Keratinocyte (primary cell): ENCODE measurements at regions not wholly inside any gene's neighbourhood (a gene's known extent, or its start where the extent isn't known, plus 50 kb on each side); places are given as distances from the start of the nearest gene placed in this dataset.

Experiments
- EZH2 ChIP-seq: IDR thresholded peaks from one replicate; pipeline ENCODE4 v1.6.1; 2012; ENCODE audit warnings: inconsistent platforms, mild to moderate bottlenecking, low read length, moderate library complexity
- TF ChIP-seq, protein P1 (sequence below), 3 experiments: IDR thresholded peaks in 1 of 3; conservative IDR thresholded peaks in 1 of 3; optimal IDR thresholded peaks in 1 of 3; 2 replicates in 2 of 3; 3 replicates in 1 of 3; pipeline versions ENCODE3 to v1.5.1; 2011; ENCODE audit warnings: low read length in 3 of 3, mild to moderate bottlenecking in 3 of 3, moderate library complexity in 2 of 3, control low read depth in 1 of 3, inconsistent platforms in 1 of 3; ENCODE audit not compliant: insufficient read depth in 2 of 3; ENCODE audit errors: extremely low read depth in 1 of 3

DNA sequence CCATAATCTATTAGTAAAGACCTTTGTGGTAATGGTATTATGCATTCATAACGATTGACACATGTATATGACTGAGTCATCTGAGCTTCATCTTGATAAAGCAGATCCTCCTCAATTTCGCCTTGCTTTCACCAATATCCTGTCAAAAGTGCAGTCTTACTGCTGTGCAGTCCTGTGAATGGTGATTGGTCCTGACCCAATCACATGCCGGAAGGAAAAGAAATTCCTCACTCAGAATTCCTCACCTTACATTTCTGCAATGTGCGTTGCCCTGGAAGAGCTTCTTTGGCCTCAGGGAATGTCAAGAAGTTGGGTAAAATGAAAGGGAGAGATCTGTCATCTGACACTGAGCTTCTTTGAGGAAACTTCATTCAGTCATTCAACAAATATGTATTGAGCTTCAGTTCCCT is 121.0 kb upstream of the TSPAN2 start:
- TF ChIP-seq, protein P1, sequence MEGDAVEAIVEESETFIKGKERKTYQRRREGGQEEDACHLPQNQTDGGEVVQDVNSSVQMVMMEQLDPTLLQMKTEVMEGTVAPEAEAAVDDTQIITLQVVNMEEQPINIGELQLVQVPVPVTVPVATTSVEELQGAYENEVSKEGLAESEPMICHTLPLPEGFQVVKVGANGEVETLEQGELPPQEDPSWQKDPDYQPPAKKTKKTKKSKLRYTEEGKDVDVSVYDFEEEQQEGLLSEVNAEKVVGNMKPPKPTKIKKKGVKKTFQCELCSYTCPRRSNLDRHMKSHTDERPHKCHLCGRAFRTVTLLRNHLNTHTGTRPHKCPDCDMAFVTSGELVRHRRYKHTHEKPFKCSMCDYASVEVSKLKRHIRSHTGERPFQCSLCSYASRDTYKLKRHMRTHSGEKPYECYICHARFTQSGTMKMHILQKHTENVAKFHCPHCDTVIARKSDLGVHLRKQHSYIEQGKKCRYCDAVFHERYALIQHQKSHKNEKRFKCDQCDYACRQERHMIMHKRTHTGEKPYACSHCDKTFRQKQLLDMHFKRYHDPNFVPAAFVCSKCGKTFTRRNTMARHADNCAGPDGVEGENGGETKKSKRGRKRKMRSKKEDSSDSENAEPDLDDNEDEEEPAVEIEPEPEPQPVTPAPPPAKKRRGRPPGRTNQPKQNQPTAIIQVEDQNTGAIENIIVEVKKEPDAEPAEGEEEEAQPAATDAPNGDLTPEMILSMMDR (optimal IDR thresholded peaks at IDR 0.05 in 1 of 3, IDR thresholded peaks at IDR 0.05 in 1 of 3, conservative IDR thresholded peaks at IDR 0.05 in 1 of 3; ENCODE audit: extremely low read depth in 1 of 3, insufficient read depth in 2 of 3, low read length in 3 of 3), result no peak
- TF ChIP-seq EZH2, result no peak
